HG03045 (cell line): ENCODE measurements at regions not wholly inside any gene's neighbourhood (a gene's known extent, or its start where the extent isn't known, plus 50 kb on each side); places are given as distances from the start of the nearest gene placed in this dataset.

Source experiments
- ATAC-seq: cut with Tn5 transposase; IDR thresholded peaks from one replicate; pipeline ENCODE4 v1.9.1; 2021; ENCODE audit warnings: mild to moderate bottlenecking, moderate library complexity; ENCODE audit not compliant: unreplicated experiment

DNA sequence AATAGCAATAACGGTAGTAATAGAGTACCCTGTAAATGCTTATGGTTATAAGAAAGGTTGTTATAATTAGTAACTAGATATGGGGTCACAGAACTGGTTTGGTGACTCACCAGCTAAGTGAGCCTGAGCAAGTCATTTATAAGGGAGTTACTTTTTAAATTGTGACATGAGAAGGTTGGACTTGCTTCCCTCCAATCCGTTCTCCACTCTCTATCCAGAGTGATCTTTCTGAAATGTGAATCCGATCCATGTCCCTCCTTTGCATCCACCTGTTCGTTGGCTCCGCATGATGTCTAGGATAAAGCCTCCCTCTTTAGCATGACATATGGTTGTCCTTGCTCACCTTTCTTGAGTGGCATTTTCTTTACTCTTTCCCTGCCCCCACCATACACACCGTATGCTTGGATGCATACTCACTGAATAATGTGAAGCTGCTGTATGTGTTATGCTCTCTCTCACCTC, 83.1 kb downstream of the CDC42EP3 start:
- ATAC-seq, result no peak

DNA sequence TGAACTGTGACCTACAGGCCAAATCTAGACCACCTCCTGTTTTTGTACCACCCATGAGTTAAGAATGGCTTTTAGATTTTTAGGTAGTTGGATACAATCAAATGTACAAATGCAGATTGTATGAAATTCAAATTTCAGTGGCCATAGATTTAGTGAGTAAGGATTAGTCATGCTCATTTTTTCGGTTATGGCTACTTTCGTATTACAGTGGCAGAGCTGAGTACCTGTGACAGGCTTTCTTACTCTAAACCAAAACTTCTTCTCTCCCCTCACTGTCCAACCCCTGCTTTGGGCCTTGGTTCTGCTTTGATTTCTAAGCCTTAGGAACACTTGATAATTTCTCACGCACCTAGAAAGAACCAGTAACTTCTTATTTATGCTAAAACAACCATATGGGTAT, 82.1 kb downstream of the CDC42EP3 start:
- no peak for ATAC-seq

DNA sequence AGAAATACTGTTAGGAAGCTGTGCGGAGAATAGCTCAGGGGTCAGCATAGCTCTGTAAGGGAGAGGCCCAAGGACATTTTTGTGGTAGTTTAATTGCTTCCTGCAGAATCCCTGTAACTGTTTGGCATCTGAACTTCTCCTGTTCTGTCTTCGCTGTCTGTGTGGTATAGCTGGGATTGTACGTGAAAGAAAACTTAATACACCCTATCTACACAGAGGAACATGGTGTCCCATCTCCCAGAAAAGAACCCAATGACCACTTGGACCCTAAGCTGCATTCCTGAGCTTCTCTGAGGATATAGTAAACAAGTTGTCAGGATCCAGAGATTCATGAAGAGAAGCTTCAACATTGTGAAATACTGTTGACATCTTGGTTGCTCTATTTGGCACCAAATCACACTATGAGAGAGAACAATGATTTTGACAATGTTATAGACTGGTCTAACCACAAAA, 81.3 kb downstream of the CDC42EP3 start:
- no peak for ATAC-seq
